ENCODE measurements at regions not wholly inside any gene's neighbourhood (a gene's known extent, or its start where the extent isn't known, plus 50 kb on each side); places are given as distances from the start of the nearest gene placed in this dataset.

GRCh38 chr6:168227840-168228239, 91.7 kb downstream of the DACT2 start:
- no peak for DNase-seq

GRCh38 chr6:168226902-168227318, 92.7 kb downstream of the DACT2 start:
- Histone ChIP-seq H3K4me1 (ENCODE audit: control insufficient read depth in 2 of 2, insufficient read depth in 2 of 2, low read length in 2 of 2) (no peaks in the 10 kb centered on the region), H3K79me2 (ENCODE audit: control insufficient read depth, insufficient read depth, low read length) (no peaks in the 10 kb centered on the region), H3K4me2 (replicated peaks; ENCODE audit: low read depth, low read length, poor library complexity, severe bottlenecking) (no peak overlapping the region), H3K9ac (ENCODE audit: low read length) (no peak overlapping the region), H3K27me3 (replicated peaks in 1 of 4; ENCODE audit: control extremely low read depth in 1 of 4, control insufficient read depth in 3 of 4, insufficient read depth in 4 of 4, low read length in 3 of 4) (no peaks in the 10 kb centered on the region), H3K27ac (ENCODE audit: low read length in 2 of 2) (no peak overlapping the region), H2AFZ (ENCODE audit: insufficient read depth, low read depth, low read length, poor library complexity, severe bottlenecking) (no peak overlapping the region), H3K36me3 (replicated peaks in 1 of 2; ENCODE audit: control extremely low read depth in 1 of 2, control insufficient read depth in 1 of 2, extremely low read depth in 1 of 2, insufficient read depth in 2 of 2, low read length in 1 of 2) (no peaks in the 10 kb centered on the region), H4K20me1 (ENCODE audit: control insufficient read depth, insufficient read depth, low read length, poor library complexity, severe bottlenecking) (no peaks in the 10 kb centered on the region), H3K4me3 (ENCODE audit: control extremely low read depth in 1 of 5, extremely low read depth in 1 of 5, insufficient read depth in 1 of 5, low read depth in 2 of 5, low read length in 4 of 5) (no peak overlapping the region), H3K9me3 (ENCODE audit: control extremely low read depth in 1 of 3, control insufficient read depth in 2 of 3, insufficient read depth in 1 of 3, low read length in 2 of 3) (peaks cover 0 to 15% (median 0%) of the 10 kb centered on the region in 3 donors)
- intact Hi-C loops (cut with micrococcal nuclease) = no loop called here
- TF ChIP-seq EZH2 (IDR thresholded peaks at IDR 0.05; ENCODE audit: borderline replicate concordance, insufficient read depth, low read depth, low read length, poor library complexity, severe bottlenecking) (no peak), CTCF (IDR thresholded peaks at IDR 0.05) (no peak)
- Mint-ChIP-seq H3K4me1 (no peaks in the 10 kb centered on the region), H3K27ac (no peak overlapping the region), H3K27me3 (peaks cover 8% of the 10 kb centered on the region), H3K4me3 (no peak overlapping the region), H3K9me3 (ENCODE audit: insufficient read depth) (no peaks in the 10 kb centered on the region)
- 87% methylated on average over 6 of the region's 8 CpGs for WGBS (ENCODE audit: insufficient coverage)
- DNase-seq = no peak
- ATAC-seq (ENCODE audit: low read depth) = no peak
- ChIA-PET CTCF (no interaction called here), POLR2A (no interaction called here)

More at GRCh38 chr6:168227840-168228239, 91.7 kb downstream of the DACT2 start:
- Mint-ChIP-seq H3K4me3 (no peak overlapping the region), H3K4me1 (no peaks in the 10 kb centered on the region), H3K27me3 (peaks cover 8% of the 10 kb centered on the region), H3K27ac (no peak overlapping the region), H3K9me3 (ENCODE audit: insufficient read depth) (no peaks in the 10 kb centered on the region)
- ChIA-PET CTCF (no interaction called here), POLR2A (no interaction called here)
- no peak overlapping the region for H2AFZ ChIP-seq (ENCODE audit: insufficient read depth, low read depth, low read length, poor library complexity, severe bottlenecking)
- H3K4me3 ChIP-seq (ENCODE audit: control extremely low read depth in 1 of 5, extremely low read depth in 1 of 5, insufficient read depth in 1 of 5, low read depth in 2 of 5, low read length in 4 of 5) = no peak overlapping the region
- H3K79me2 ChIP-seq (ENCODE audit: control insufficient read depth, insufficient read depth, low read length) = no peaks in the 10 kb centered on the region
- intact Hi-C loops (cut with micrococcal nuclease) = no loop called here
- H3K27me3 ChIP-seq (replicated peaks in 1 of 4; ENCODE audit: control extremely low read depth in 1 of 4, control insufficient read depth in 3 of 4, insufficient read depth in 4 of 4, low read length in 3 of 4) = no peaks in the 10 kb centered on the region
- H3K4me1 ChIP-seq (ENCODE audit: control insufficient read depth in 2 of 2, insufficient read depth in 2 of 2, low read length in 2 of 2) = no peaks in the 10 kb centered on the region
- no peak overlapping the region for H3K27ac ChIP-seq (ENCODE audit: low read length in 2 of 2)
- TF ChIP-seq EZH2 (IDR thresholded peaks at IDR 0.05; ENCODE audit: borderline replicate concordance, insufficient read depth, low read depth, low read length, poor library complexity, severe bottlenecking) (no peak), CTCF (IDR thresholded peaks at IDR 0.05) (no peak)
- H3K4me2 ChIP-seq (replicated peaks; ENCODE audit: low read depth, low read length, poor library complexity, severe bottlenecking) = no peak overlapping the region
- H3K9ac ChIP-seq (ENCODE audit: low read length) = no peak overlapping the region
- peaks cover 0 to 9% (median 0%) of the 10 kb centered on the region in 3 donors for H3K9me3 ChIP-seq (ENCODE audit: control extremely low read depth in 1 of 3, control insufficient read depth in 2 of 3, insufficient read depth in 1 of 3, low read length in 2 of 3)
- ATAC-seq (ENCODE audit: low read depth) = no peak
- 96% methylated on average over 10 of the region's 15 CpGs for WGBS (ENCODE audit: insufficient coverage)
- no peaks in the 10 kb centered on the region for H3K36me3 ChIP-seq (replicated peaks in 1 of 2; ENCODE audit: control extremely low read depth in 1 of 2, control insufficient read depth in 1 of 2, extremely low read depth in 1 of 2, insufficient read depth in 2 of 2, low read length in 1 of 2)
- no peaks in the 10 kb centered on the region for H4K20me1 ChIP-seq (ENCODE audit: control insufficient read depth, insufficient read depth, low read length, poor library complexity, severe bottlenecking)
